ENCODE measurements at regions not wholly inside any gene's neighbourhood (a gene's known extent, or its start where the extent isn't known, plus 50 kb on each side); places are given as distances from the start of the nearest gene placed in this dataset.

DNA sequence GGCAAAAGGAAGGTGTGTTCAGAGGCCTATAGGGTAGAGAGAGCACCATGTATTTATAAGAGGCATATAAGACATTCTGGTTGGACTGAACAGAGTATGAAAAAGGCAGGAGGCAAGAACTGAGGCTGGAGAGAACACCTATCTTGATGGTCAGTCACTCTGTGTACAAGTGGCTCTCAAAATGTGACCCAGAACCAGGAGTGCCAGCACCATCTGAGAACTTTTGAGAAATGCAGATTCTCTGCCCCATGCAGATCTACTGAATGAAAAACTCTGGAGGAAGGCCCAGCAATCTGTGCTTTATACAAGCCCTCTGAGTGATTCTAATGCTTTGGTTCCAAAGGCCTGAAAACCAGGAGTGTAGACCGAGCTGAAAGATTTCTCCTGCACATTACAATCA, 324.0 kb upstream of the IL12A start:
- ChIA-PET POLR2A (no interaction called here), CTCF (no interaction called here)
- TF ChIP-seq CTCF (IDR thresholded peaks at IDR 0.05; ENCODE audit: insufficient read depth, low read length, missing control alignments), result no peak
- DNase-seq (ENCODE audit: low read depth, low spot score), result no peak
- H3K4me3 ChIP-seq (ENCODE audit: low read depth, low read length), result no peak overlapping the region

- POLR2A ChIA-PET, result no interaction called here
- H3K4me3 ChIP-seq (ENCODE audit: low read depth, low read length), result no peak overlapping the region
- no peak for DNase-seq (ENCODE audit: low read depth, low spot score)
- no peak for TF ChIP-seq CTCF (IDR thresholded peaks at IDR 0.05; ENCODE audit: insufficient read depth, low read length, missing control alignments)
- CTCF ChIA-PET, result no interaction called here
Observed at GRCh38 chr3:159667261-159667660, 321.4 kb upstream of the IL12A start.

- no peak overlapping the region for H3K4me3 ChIP-seq (ENCODE audit: low read depth, low read length)
- TF ChIP-seq CTCF (IDR thresholded peaks at IDR 0.05; ENCODE audit: insufficient read depth, low read length, missing control alignments), result no peak
- ChIA-PET CTCF (no interaction called here), POLR2A (no interaction called here)
- DNase-seq (ENCODE audit: low read depth, low spot score), result no peak
Observed at GRCh38 chr3:159668461-159668860, 320.2 kb upstream of the IL12A start.

- POLR2A ChIA-PET, result no interaction called here
- TF ChIP-seq CTCF (IDR thresholded peaks at IDR 0.05; ENCODE audit: insufficient read depth, low read length, missing control alignments), result no peak
- CTCF ChIA-PET, result no interaction called here
- H3K4me3 ChIP-seq (ENCODE audit: low read depth, low read length), result no peak overlapping the region
- no peak for DNase-seq (ENCODE audit: low read depth, low spot score)
Observed at GRCh38 chr3:159668990-159669476, 319.6 kb upstream of the IL12A start.

GRCh38 chr3:159669766-159670165, 318.9 kb upstream of the IL12A start:
- no peak for DNase-seq (ENCODE audit: low read depth, low spot score)
- ChIA-PET CTCF (interaction anchor here (1.2 kb wide), 1 partner anchor 18 kb away, joined by 3 read pairs; no protein-coding TSS in a partner anchor), POLR2A (no interaction called here)
- no peak overlapping the region for H3K4me3 ChIP-seq (ENCODE audit: low read depth, low read length)
- no peak for TF ChIP-seq CTCF (IDR thresholded peaks at IDR 0.05; ENCODE audit: insufficient read depth, low read length, missing control alignments)

DNA sequence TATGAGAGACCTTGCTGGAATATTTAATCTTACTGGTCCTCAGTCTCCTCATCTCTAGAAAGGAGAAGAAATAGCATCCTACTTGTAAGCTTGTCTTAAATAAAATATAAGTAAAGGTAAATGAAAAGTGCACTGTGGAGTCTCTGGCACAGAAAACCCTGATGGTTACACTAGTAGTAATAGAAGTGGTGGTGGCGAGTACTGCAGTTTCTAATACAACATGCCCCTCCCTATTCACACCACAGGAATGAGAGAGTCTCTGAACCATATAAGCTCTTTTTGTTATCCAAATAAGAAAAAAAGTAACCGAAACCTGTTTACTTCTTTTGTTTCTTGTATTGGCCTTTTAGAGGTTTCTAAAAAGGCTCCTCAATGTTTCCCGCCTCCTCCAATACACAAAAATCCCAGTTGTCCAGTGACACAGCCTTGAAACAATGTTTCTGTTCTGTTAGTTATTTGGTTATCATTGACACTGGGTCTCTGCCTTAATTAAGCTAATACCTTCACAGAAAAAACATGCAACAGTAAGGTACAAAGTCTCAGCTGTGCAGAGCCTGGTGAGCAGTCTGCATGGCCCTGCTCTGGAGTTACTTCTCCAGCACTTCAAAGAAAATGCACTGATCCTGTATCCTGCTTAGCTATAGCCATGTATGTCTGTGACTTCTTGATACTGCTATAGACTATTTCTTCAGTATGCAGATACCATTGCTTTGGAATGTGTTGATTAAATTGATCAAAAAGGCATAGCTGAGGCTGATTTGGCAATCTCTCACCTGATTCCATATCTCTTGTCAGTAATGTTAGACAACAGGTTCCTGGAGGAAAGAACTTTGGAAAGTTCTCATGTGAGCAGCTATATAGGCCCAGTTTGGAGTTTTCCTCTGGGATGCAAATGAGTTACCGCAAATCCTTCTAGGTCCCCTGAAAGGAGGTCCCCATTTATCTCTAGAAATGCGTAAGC, 315.6 kb upstream of the IL12A start:
- CTCF ChIA-PET, result interaction anchor here (0.9 to 1.7 kb wide), 3 partner anchors 9 to 19 kb away, joined by 3 to 6 read pairs (median 4); no protein-coding TSS in a partner anchor
- no peak for TF ChIP-seq CTCF (IDR thresholded peaks at IDR 0.05; ENCODE audit: insufficient read depth, low read length, missing control alignments)
- H3K4me3 ChIP-seq (ENCODE audit: low read depth, low read length), result no peak overlapping the region
- POLR2A ChIA-PET, result no interaction called here
- DNase-seq (ENCODE audit: low read depth, low spot score), result no peak

Data from AG04449 (cell line).